ENCODE measurements at regions not wholly inside any gene's neighbourhood (a gene's known extent, or its start where the extent isn't known, plus 50 kb on each side); places are given as distances from the start of the nearest gene placed in this dataset.

DNA sequence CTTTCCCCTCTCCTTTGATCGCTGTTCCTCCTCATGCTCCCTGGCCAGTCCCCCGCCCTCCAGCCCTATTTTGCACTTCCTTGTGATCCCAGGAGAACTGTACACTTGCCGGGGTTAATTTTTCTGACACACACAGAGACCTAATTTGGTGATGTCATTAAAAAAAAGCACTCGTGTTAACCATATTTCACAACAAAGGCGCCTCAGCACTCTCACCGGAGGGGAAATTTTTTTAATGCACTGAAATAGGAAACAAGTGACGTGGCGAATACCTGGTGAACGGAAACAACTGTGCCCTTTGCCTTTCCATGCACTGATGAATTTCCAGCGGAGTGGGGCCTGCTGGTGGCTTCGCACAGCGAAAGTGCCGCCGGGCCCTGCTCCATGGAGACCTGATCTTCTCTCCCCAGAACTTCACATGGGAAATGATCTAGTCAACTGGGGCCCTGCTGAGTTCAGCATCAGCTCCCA is 53.9 kb upstream of the TAGAP start:
- H3K4me2 ChIP-seq (ENCODE audit: unreplicated experiment) = no peak overlapping the region
- H3K9me3 ChIP-seq (ENCODE audit: low read depth) = no peaks in the 10 kb centered on the region
- H3K27me3 ChIP-seq (replicated peaks; ENCODE audit: insufficient read depth) = 0 out of 2 replicates have a peak, but pooled peaks cover 6% of the 10 kb centered on the region
- H3F3A ChIP-seq (ENCODE audit: insufficient read depth) = no peaks in the 10 kb centered on the region
- no peaks in the 10 kb centered on the region for H3K4me1 ChIP-seq (ENCODE audit: insufficient read depth)
- H3K27ac ChIP-seq = no peak overlapping the region
- no peak for DNase-seq
- no peaks in the 10 kb centered on the region for H4K20me1 ChIP-seq (ENCODE audit: insufficient read depth)
- no peak overlapping the region for H3K9ac ChIP-seq
- no peak overlapping the region for H3K4me3 ChIP-seq
- no peaks in the 10 kb centered on the region for H3K79me2 ChIP-seq (ENCODE audit: insufficient read depth)
- in situ Hi-C loops (cut with MboI) = no loop called here
- no peaks in the 10 kb centered on the region for H3K36me3 ChIP-seq (ENCODE audit: low read depth)
- TF ChIP-seq EZH2 (IDR thresholded peaks at IDR 0.05; ENCODE audit: insufficient read depth, poor library complexity, severe bottlenecking) = no peak
- TF ChIP-seq EZH2phosphoT487 (IDR thresholded peaks at IDR 0.05; ENCODE audit: insufficient read depth, low read depth) = no peak
- H2AFZ ChIP-seq = no peak overlapping the region
- H3K9me2 ChIP-seq (ENCODE audit: insufficient read depth) = no peaks in the 10 kb centered on the region
- 73 to 74% methylated on average over 14 of the region's 14 CpGs for WGBS, 2 experiments (ENCODE audit: low coverage in 1 of 2, low lambda C conversion rate in 2 of 2, missing lambda C conversion rate in 2 of 2)

DNA sequence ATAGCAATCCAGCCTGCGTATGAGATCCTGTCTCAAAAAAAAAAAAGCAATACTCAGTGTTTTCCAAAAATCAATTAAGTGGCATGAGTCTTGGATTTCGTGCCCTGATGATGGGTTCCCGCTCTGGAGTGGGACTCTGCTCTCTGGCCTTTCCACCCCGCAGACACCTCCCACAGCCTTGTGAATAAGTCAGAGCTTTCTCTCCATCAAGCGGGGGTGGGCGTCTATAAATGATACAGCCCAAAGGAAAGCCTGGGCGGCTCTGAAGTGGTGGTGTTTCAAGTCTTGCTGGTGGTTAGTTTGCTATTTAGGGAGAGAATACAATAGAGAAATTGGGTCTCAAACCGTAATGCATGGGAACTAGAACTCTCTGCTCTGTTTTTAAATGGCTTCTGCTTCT is 52.5 kb upstream of the TAGAP start:
- whole genome bisulfite sequencing, 2 experiments (ENCODE audit: low coverage in 1 of 2, low lambda C conversion rate in 2 of 2, missing lambda C conversion rate in 2 of 2) = 81 to 83% methylated on average over 8 of the region's 8 CpGs

DNA sequence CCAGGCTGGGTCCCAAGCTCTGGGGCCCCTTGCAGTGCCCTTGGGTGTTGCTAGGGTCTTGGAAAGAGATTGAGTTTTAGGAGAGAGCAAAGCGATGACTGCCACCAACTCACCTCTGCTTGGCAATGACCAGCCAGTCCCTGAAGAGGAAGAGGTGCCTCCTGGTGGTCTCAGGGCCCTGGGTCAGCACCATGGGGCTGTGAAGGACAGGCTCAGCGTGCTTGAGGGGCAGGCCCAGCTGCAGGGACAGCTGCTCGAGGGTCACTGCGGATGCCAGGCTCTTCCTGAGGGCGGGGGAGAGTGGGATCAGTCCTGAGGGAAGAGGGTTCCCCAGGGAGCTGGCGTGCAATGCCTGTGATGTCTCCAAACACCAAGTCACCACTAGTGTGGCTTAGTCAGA is 50.8 kb upstream of the TAGAP start:
- in situ Hi-C loops (cut with MboI) = no loop called here
- TF ChIP-seq EZH2phosphoT487 (IDR thresholded peaks at IDR 0.05; ENCODE audit: insufficient read depth, low read depth) (no peak), EZH2 (IDR thresholded peaks at IDR 0.05; ENCODE audit: insufficient read depth, poor library complexity, severe bottlenecking) (no peak)
- H4K20me1 ChIP-seq (ENCODE audit: insufficient read depth) = no peaks in the 10 kb centered on the region
- no peaks in the 10 kb centered on the region for H3K79me2 ChIP-seq (ENCODE audit: insufficient read depth)
- H2AFZ ChIP-seq = no peak overlapping the region
- no peak overlapping the region for H3K4me3 ChIP-seq
- WGBS, 2 experiments (ENCODE audit: low coverage in 1 of 2, low lambda C conversion rate in 2 of 2, missing lambda C conversion rate in 2 of 2) = 61 to 62% methylated on average over 5 to 6 of the region's 6 CpGs
- H3K27ac ChIP-seq = no peak overlapping the region
- H3K9ac ChIP-seq = no peak overlapping the region
- H3F3A ChIP-seq (ENCODE audit: insufficient read depth) = no peaks in the 10 kb centered on the region
- DNase-seq = no peak
- H3K36me3 ChIP-seq (ENCODE audit: low read depth) = no peaks in the 10 kb centered on the region
- H3K4me2 ChIP-seq (ENCODE audit: unreplicated experiment) = no peak overlapping the region
- no peaks in the 10 kb centered on the region for H3K9me3 ChIP-seq (ENCODE audit: low read depth)
- H3K4me1 ChIP-seq (ENCODE audit: insufficient read depth) = no peaks in the 10 kb centered on the region
- H3K27me3 ChIP-seq (replicated peaks; ENCODE audit: insufficient read depth) = no peaks in the 10 kb centered on the region; the same call in 1 of the 2 replicates
- no peaks in the 10 kb centered on the region for H3K9me2 ChIP-seq (ENCODE audit: insufficient read depth)

More for the DNA sequence above, 52.5 kb upstream of the TAGAP start:
- TF ChIP-seq EZH2phosphoT487 (IDR thresholded peaks at IDR 0.05; ENCODE audit: insufficient read depth, low read depth) (no peak), EZH2 (IDR thresholded peaks at IDR 0.05; ENCODE audit: insufficient read depth, poor library complexity, severe bottlenecking) (no peak)
- peaks cover under 1% of the 10 kb centered on the region; the same call in 1 of the 2 replicates for H3K27me3 ChIP-seq (replicated peaks; ENCODE audit: insufficient read depth)
- in situ Hi-C loops (cut with MboI) = no loop called here
- no peaks in the 10 kb centered on the region for H3K36me3 ChIP-seq (ENCODE audit: low read depth)
- H3K4me1 ChIP-seq (ENCODE audit: insufficient read depth) = no peaks in the 10 kb centered on the region
- no peak for DNase-seq
- no peaks in the 10 kb centered on the region for H4K20me1 ChIP-seq (ENCODE audit: insufficient read depth)
- no peaks in the 10 kb centered on the region for H3K9me2 ChIP-seq (ENCODE audit: insufficient read depth)
- H3K4me3 ChIP-seq = no peak overlapping the region
- no peak overlapping the region for H3K9ac ChIP-seq
- H3K27ac ChIP-seq = no peak overlapping the region
- H3K79me2 ChIP-seq (ENCODE audit: insufficient read depth) = no peaks in the 10 kb centered on the region
- H3K4me2 ChIP-seq (ENCODE audit: unreplicated experiment) = no peak overlapping the region
- H2AFZ ChIP-seq = no peak overlapping the region
- no peaks in the 10 kb centered on the region for H3K9me3 ChIP-seq (ENCODE audit: low read depth)
- no peaks in the 10 kb centered on the region for H3F3A ChIP-seq (ENCODE audit: insufficient read depth)

DNA sequence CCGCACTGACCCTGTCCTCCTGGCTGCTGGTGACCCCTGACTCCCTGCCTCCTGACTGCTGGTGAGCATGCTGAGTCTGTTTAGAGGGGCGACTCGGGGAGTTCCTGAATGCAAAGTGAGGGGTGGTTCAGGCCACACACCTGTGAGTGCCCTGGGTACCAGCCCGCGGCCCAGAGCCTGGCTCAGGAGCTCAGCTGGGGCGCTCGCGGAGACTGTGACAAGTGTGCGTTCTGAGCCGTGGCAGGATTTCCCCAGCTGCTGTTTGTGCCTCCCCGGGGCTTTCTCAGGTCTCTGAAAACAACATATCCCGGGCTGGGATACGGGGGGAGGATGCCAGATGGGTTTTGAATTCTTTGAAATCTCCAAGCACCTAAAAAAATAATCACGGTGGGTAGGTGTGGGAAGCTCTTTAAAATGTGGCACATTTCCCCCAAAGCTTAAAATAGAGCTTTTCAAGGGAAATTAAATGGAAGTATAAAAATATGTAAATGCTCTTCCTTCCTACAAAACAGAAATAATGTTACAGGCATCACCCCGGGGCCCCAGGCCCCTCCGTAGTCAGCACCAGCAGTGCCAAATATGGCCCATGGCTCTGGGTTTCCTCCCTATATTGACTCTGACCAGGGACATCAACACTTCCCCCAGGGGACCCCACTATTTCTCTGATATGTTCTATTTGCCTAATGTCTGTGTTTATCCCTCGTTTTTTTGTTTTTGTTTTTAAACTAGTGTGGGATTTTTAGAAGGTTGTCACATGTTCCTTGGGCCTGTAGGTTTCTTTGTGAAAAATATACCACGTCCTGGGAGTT is 49.9 kb upstream of the TAGAP start:
- H3K27ac ChIP-seq = no peak overlapping the region
- no peak overlapping the region for H3K9ac ChIP-seq
- in situ Hi-C loops (cut with MboI) = no loop called here
- H3K36me3 ChIP-seq (ENCODE audit: low read depth) = no peaks in the 10 kb centered on the region
- H3F3A ChIP-seq (ENCODE audit: insufficient read depth) = no peaks in the 10 kb centered on the region
- no peak for DNase-seq
- H2AFZ ChIP-seq = no peak overlapping the region
- no peaks in the 10 kb centered on the region; the same call in 1 of the 2 replicates for H3K27me3 ChIP-seq (replicated peaks; ENCODE audit: insufficient read depth)
- 60 to 63% methylated on average over 18 of the region's 18 CpGs for WGBS, 2 experiments (ENCODE audit: low coverage in 1 of 2, low lambda C conversion rate in 2 of 2, missing lambda C conversion rate in 2 of 2)
- no peaks in the 10 kb centered on the region for H3K79me2 ChIP-seq (ENCODE audit: insufficient read depth)
- H3K4me2 ChIP-seq (ENCODE audit: unreplicated experiment) = no peak overlapping the region
- H3K9me2 ChIP-seq (ENCODE audit: insufficient read depth) = no peaks in the 10 kb centered on the region
- no peak for TF ChIP-seq EZH2 (IDR thresholded peaks at IDR 0.05; ENCODE audit: insufficient read depth, poor library complexity, severe bottlenecking)
- no peak for TF ChIP-seq EZH2phosphoT487 (IDR thresholded peaks at IDR 0.05; ENCODE audit: insufficient read depth, low read depth)
- no peaks in the 10 kb centered on the region for H4K20me1 ChIP-seq (ENCODE audit: insufficient read depth)
- no peaks in the 10 kb centered on the region for H3K4me1 ChIP-seq (ENCODE audit: insufficient read depth)
- no peaks in the 10 kb centered on the region for H3K9me3 ChIP-seq (ENCODE audit: low read depth)
- no peak overlapping the region for H3K4me3 ChIP-seq
